ENCODE measurements at regions not wholly inside any gene's neighbourhood (a gene's known extent, or its start where the extent isn't known, plus 50 kb on each side); places are given as distances from the start of the nearest gene placed in this dataset.
"Not testable (repeated sequence)": the region's sequence is repeated elsewhere in the genome, so short reads cannot be mapped to it uniquely, and the experiment has no call there.

GRCh38 chr11:69951821-69952220 is 126.3 kb upstream of the ANO1 start:
- no peaks in the 10 kb centered on the region for H3K27me3 ChIP-seq (ENCODE audit: control insufficient read depth, insufficient read depth, low read length)
- H3K27ac ChIP-seq (ENCODE audit: low read length): no peak overlapping the region
- in situ Hi-C loops (cut with HindIII; ENCODE audit: low pct_unique_long_range_greater_than_20kb, low sequenced_read_pairs) (loop anchor here (25.0 kb wide), 1 partner anchor 235 kb away; no protein-coding TSS in a partner anchor), intact Hi-C loops (cut with micrococcal nuclease; ENCODE audit: unreplicated experiment) (no loop called here)
- BruUV-seq (replicated peaks): no TSS peak
- DNase-seq (ENCODE audit: low read depth, low spot score) (no peak), ATAC-seq (no peak)
- H3K9me3 ChIP-seq (ENCODE audit: control insufficient read depth, insufficient read depth, low read depth, low read length): no peaks in the 10 kb centered on the region; the same call in 1 of the 2 replicates
- no peaks in the 10 kb centered on the region for H3K36me3 ChIP-seq (ENCODE audit: control insufficient read depth, insufficient read depth, low read length)
- TF ChIP-seq TCF7L2 (IDR thresholded peaks at IDR 0.05; ENCODE audit: low read depth, low read length) (no peak), POLR2AphosphoS5 (IDR thresholded peaks at IDR 0.05; ENCODE audit: low read depth, low read length) (no peak), SIN3A (IDR thresholded peaks at IDR 0.05; ENCODE audit: borderline replicate concordance, insufficient read depth, low read depth, low read length) (no peak)
- TF ChIP-seq, protein P1, sequence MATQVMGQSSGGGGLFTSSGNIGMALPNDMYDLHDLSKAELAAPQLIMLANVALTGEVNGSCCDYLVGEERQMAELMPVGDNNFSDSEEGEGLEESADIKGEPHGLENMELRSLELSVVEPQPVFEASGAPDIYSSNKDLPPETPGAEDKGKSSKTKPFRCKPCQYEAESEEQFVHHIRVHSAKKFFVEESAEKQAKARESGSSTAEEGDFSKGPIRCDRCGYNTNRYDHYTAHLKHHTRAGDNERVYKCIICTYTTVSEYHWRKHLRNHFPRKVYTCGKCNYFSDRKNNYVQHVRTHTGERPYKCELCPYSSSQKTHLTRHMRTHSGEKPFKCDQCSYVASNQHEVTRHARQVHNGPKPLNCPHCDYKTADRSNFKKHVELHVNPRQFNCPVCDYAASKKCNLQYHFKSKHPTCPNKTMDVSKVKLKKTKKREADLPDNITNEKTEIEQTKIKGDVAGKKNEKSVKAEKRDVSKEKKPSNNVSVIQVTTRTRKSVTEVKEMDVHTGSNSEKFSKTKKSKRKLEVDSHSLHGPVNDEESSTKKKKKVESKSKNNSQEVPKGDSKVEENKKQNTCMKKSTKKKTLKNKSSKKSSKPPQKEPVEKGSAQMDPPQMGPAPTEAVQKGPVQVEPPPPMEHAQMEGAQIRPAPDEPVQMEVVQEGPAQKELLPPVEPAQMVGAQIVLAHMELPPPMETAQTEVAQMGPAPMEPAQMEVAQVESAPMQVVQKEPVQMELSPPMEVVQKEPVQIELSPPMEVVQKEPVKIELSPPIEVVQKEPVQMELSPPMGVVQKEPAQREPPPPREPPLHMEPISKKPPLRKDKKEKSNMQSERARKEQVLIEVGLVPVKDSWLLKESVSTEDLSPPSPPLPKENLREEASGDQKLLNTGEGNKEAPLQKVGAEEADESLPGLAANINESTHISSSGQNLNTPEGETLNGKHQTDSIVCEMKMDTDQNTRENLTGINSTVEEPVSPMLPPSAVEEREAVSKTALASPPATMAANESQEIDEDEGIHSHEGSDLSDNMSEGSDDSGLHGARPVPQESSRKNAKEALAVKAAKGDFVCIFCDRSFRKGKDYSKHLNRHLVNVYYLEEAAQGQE (IDR thresholded peaks at IDR 0.05; ENCODE audit: insufficient read depth in 1 of 2, low read depth in 2 of 2, low read length in 1 of 2): no peak
- TF ChIP-seq, protein P2, sequence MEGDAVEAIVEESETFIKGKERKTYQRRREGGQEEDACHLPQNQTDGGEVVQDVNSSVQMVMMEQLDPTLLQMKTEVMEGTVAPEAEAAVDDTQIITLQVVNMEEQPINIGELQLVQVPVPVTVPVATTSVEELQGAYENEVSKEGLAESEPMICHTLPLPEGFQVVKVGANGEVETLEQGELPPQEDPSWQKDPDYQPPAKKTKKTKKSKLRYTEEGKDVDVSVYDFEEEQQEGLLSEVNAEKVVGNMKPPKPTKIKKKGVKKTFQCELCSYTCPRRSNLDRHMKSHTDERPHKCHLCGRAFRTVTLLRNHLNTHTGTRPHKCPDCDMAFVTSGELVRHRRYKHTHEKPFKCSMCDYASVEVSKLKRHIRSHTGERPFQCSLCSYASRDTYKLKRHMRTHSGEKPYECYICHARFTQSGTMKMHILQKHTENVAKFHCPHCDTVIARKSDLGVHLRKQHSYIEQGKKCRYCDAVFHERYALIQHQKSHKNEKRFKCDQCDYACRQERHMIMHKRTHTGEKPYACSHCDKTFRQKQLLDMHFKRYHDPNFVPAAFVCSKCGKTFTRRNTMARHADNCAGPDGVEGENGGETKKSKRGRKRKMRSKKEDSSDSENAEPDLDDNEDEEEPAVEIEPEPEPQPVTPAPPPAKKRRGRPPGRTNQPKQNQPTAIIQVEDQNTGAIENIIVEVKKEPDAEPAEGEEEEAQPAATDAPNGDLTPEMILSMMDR (IDR thresholded peaks at IDR 0.05): no peak
- peaks cover 15% of the 10 kb centered on the region for H3K4me1 ChIP-seq (ENCODE audit: control insufficient read depth, insufficient read depth, low read length)
- CTCF ChIA-PET: interaction anchor here (1.3 kb wide), 1 partner anchor 9 kb away, joined by 4 read pairs; no protein-coding TSS in a partner anchor
- no peak overlapping the region for H3K4me3 ChIP-seq (ENCODE audit: low read depth in 2 of 2, low read length in 2 of 2)
- POLR2A ChIA-PET: no interaction called here

DNA sequence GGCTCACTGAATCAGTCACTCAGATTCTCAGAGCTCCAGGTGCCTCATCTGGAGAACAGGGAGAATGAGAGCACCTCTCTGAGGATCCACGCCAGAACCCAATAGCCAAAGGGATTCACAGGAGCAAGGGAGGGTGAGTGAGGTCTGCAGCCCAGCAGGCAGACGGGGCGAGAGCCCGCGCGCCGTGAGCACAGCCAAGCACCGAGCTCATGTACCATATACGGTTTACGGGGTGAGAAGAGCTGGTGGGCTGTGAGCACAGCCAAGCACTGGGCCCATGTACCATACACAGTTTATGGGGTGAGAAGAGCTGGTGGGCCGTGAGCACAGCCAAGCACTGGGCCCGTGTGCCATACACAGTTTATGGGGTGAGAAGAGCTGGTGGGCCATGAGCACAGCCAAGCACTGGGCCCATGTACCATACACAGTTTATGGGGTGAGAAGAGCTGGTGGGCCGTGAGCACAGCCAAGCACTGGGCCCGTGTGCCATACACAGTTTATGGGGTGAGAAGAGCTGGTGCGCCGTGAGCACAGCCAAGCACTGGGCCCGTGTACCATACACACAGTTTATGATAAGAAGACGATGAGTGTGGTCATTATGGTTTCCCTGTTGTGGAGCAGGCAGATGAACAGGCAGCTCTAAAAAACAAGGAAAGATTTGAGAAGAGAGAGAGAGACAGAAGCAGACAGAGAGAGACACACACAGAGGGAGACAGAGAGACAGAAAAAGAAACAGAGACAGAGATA is 125.7 kb upstream of the ANO1 start:
- H3K27me3 ChIP-seq (ENCODE audit: control insufficient read depth, insufficient read depth, low read length); ATAC-seq; H3K27ac ChIP-seq (ENCODE audit: low read length); POLR2A ChIA-PET; BruUV-seq (replicated peaks); intact Hi-C loops (cut with micrococcal nuclease; ENCODE audit: unreplicated experiment); H3K9me3 ChIP-seq (ENCODE audit: control insufficient read depth, insufficient read depth, low read depth, low read length); H3K36me3 ChIP-seq (ENCODE audit: control insufficient read depth, insufficient read depth, low read length); DNase-seq (ENCODE audit: low read depth, low spot score); H3K4me3 ChIP-seq (ENCODE audit: low read depth in 2 of 2, low read length in 2 of 2): not testable (repeated sequence)
- in situ Hi-C loops (cut with HindIII; ENCODE audit: low pct_unique_long_range_greater_than_20kb, low sequenced_read_pairs): loop anchor here (25.0 kb wide), 1 partner anchor 235 kb away; no protein-coding TSS in a partner anchor
- H3K4me1 ChIP-seq (ENCODE audit: control insufficient read depth, insufficient read depth, low read length): peaks cover 15% of the 10 kb centered on the region
- CTCF ChIA-PET: interaction anchor here (1.3 kb wide), 1 partner anchor 10 kb away, joined by 4 read pairs; no protein-coding TSS in a partner anchor

- in situ Hi-C loops (cut with HindIII; ENCODE audit: low pct_unique_long_range_greater_than_20kb, low sequenced_read_pairs) (loop anchor here (25.0 kb wide), 1 partner anchor 234 kb away; no protein-coding TSS in a partner anchor), intact Hi-C loops (cut with micrococcal nuclease; ENCODE audit: unreplicated experiment) (no loop called here)
- no peaks in the 10 kb centered on the region; the same call in 1 of the 2 replicates for H3K9me3 ChIP-seq (ENCODE audit: control insufficient read depth, insufficient read depth, low read depth, low read length)
- ATAC-seq: no peak
- POLR2A ChIA-PET: no interaction called here
- BruUV-seq (replicated peaks): no TSS peak
- no peak overlapping the region for H3K27ac ChIP-seq (ENCODE audit: low read length)
- H3K36me3 ChIP-seq (ENCODE audit: control insufficient read depth, insufficient read depth, low read length): no peaks in the 10 kb centered on the region
- TF ChIP-seq SIN3A (IDR thresholded peaks at IDR 0.05; ENCODE audit: borderline replicate concordance, insufficient read depth, low read depth, low read length) (no peak), POLR2AphosphoS5 (IDR thresholded peaks at IDR 0.05; ENCODE audit: low read depth, low read length) (no peak), TCF7L2 (IDR thresholded peaks at IDR 0.05; ENCODE audit: low read depth, low read length) (no peak)
- TF ChIP-seq, protein P1 (IDR thresholded peaks at IDR 0.05; ENCODE audit: insufficient read depth in 1 of 2, low read depth in 2 of 2, low read length in 1 of 2): no peak
- TF ChIP-seq, protein P2 (IDR thresholded peaks at IDR 0.05): no peak
- CTCF ChIA-PET: no interaction called here
- H3K4me1 ChIP-seq (ENCODE audit: control insufficient read depth, insufficient read depth, low read length): peaks cover 8% of the 10 kb centered on the region
- no peak overlapping the region for H3K4me3 ChIP-seq (ENCODE audit: low read depth in 2 of 2, low read length in 2 of 2)
- no peak for DNase-seq (ENCODE audit: low read depth, low spot score)
- no peaks in the 10 kb centered on the region for H3K27me3 ChIP-seq (ENCODE audit: control insufficient read depth, insufficient read depth, low read length)
Measured at GRCh38 chr11:69953356-69953755, 124.8 kb upstream of the ANO1 start.

Data from Panc1 (cell line).